ENCODE measurements at regions not wholly inside any gene's neighbourhood (a gene's known extent, or its start where the extent isn't known, plus 50 kb on each side); places are given as distances from the start of the nearest gene placed in this dataset.
"Not testable (repeated sequence)": the region's sequence is repeated elsewhere in the genome, so short reads cannot be mapped to it uniquely, and the experiment has no call there.

DNA sequence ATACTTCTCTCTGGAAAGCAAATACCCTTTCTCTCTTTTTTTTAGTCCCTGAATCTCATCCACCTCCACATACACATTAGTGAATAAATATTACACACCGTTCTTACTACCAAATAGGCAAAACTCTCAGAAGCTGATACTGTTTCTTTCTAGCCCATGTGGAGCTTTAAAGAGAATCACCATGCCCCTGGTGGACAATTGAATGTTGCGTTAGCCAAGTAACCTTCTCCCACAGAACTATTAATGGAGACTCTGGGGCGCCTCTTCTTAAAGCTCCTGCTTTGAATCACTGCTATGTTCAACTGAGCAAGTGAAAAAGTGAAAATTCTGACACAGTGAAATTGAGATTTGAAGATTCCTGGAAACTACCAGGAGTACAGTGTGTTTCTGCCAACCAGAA, 522.8 kb upstream of the CDH7 start:
- POLR2A ChIA-PET: no interaction called here
- H3K9me3 Mint-ChIP-seq: peaks cover 5% of the 10 kb centered on the region
- H3K4me3 Mint-ChIP-seq: no peak overlapping the region
- no peaks in the 10 kb centered on the region for H3K36me3 Mint-ChIP-seq (ENCODE audit: low read depth)
- H3K27me3 Mint-ChIP-seq: no peaks in the 10 kb centered on the region
- CTCF ChIA-PET: no interaction called here
- DNase-seq: no peak
- no peaks in the 10 kb centered on the region for H3K4me1 Mint-ChIP-seq
- no peak overlapping the region for H3K27ac Mint-ChIP-seq

DNA sequence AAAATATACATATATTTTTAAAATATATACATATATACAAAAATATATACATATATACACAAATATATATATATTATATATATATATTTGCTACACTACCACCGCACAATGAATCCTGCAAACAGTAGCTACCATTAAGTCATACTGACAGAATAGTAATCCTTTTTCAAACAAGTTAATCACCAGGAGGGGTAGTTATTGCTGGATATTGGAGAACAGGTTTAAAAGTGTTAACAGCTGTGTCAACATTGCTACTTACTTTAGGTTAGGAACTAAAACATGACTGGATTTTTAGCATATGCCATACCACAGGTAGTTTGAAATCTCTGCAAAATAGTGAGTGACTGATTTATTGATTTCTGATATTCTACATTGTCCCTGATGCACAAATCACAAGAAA, 529.1 kb upstream of the CDH7 start:
- Mint-ChIP-seq H3K27me3 (no peaks in the 10 kb centered on the region), H3K36me3 (ENCODE audit: low read depth) (no peaks in the 10 kb centered on the region), H3K4me1 (no peaks in the 10 kb centered on the region), H3K4me3 (no peak overlapping the region), H3K9me3 (peaks cover 6% of the 10 kb centered on the region), H3K27ac (no peak overlapping the region)
- ChIA-PET CTCF (no interaction called here), POLR2A (no interaction called here)
- DNase-seq: no peak

DNA sequence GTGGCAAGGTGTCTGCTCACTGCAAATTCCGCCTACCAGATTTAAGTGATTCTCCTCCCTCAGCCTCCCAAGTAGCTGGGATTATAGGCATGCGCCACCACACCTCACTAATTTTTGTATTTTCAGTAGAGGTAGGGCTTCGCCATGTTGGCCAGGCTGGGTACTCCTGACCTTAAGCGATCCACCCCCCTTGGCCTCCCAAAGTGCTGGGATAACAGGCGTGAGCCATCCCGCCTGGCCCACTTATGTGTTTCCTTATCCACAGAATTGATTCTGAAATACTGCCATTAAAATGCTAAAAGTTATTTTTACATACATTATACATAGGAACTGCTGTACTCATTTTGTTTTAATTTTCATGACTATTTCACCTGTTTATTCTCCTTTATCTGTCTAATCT, 529.7 kb upstream of the CDH7 start:
- POLR2A ChIA-PET: no interaction called here
- DNase-seq: no peak
- no peak overlapping the region for H3K4me3 Mint-ChIP-seq
- CTCF ChIA-PET: no interaction called here
- peaks cover 6% of the 10 kb centered on the region for H3K9me3 Mint-ChIP-seq
- no peaks in the 10 kb centered on the region for H3K36me3 Mint-ChIP-seq (ENCODE audit: low read depth)
- H3K27ac Mint-ChIP-seq: no peak overlapping the region
- no peaks in the 10 kb centered on the region for H3K4me1 Mint-ChIP-seq
- H3K27me3 Mint-ChIP-seq: no peaks in the 10 kb centered on the region

DNA sequence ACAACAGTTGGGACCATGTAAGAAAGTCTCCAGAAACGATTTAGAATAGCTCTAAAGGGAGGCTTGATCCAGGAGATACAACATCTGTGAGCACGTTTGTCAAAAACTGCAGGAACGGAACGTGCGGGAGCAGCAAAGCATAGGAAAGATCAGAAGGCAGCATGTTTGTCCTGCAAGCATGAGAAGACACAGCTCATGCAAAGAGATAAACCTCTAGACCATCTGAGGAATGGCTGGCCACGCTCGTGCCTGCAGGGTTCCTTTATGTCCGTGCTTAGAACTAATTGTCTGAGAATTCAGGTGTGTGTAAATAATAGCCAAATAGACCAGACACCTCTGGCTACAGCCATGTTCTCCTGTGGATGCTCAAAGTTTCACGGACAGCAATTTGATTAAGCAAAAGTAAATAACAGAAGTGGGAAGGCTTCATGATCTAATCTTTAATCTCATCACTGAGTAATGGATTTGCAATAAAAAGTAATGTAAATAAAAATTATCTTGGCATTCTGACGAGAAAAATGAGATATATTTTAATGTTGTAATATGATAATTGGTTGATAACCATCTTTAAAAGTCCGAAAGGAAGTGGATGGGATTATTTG, 534.8 kb upstream of the CDH7 start:
- CTCF ChIA-PET: no interaction called here
- Mint-ChIP-seq H3K36me3 (ENCODE audit: low read depth) (no peaks in the 10 kb centered on the region), H3K4me1 (no peaks in the 10 kb centered on the region), H3K27ac (no peak overlapping the region), H3K9me3 (peaks cover 4% of the 10 kb centered on the region), H3K27me3 (no peaks in the 10 kb centered on the region), H3K4me3 (no peak overlapping the region)
- POLR2A ChIA-PET: no interaction called here
- DNase-seq: no peak

DNA sequence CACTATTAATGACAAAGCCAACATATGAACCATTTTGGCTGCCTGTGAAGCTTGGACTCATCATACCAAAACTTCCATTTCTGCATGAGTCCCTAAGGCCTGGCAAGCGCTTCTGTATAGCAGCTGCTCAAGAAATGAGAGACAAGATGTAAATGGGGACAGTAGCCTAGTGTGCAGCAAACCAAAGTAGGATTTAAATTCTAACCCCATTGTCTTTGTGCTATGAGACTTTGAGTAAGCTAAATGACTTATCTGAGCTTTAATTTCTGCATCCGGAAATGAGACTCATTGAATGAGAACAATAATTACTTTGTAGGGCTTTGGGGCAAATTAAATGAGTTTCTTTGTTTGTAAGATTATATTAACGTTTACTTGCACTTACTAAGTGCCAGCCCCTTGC, 536.4 kb upstream of the CDH7 start:
- Mint-ChIP-seq H3K27me3 (no peaks in the 10 kb centered on the region), H3K9me3 (peaks cover 4% of the 10 kb centered on the region), H3K4me3 (no peak overlapping the region), H3K36me3 (ENCODE audit: low read depth) (no peaks in the 10 kb centered on the region), H3K27ac (no peak overlapping the region), H3K4me1 (no peaks in the 10 kb centered on the region)
- ChIA-PET CTCF (no interaction called here), POLR2A (no interaction called here)
- no peak for DNase-seq

DNA sequence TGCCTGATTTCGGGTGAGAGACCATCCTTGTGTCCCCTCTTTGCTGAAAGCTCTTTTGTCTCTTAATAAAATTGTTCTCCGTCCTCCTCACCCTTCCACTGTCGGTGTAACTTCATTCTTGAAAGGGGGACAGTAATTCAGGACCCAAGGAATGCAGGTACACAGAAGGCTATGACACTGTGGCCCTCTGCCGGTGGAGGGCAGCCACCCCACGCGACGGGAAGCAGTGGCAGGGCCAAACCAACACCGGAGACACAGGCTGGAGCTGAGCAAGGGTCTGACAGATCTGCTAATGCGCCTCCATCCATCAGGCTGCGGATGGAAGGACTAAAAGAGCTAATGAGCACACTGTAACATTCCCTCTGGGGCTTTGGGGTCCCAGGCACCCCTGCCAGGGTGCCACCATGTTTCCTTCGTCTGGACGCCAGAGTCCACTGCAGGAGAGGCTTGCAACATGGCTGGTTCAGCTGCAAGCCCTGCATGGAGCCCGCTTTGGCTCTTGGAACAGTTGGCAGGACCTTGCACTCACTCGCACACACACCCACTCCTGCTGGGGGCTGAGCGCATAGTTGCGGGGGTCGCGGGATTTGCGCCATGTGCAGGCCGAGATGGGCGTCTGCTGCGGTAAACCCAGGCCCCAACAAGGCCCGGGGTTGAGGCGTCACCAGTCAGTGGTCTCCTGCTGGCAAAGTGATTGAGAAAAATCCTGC, 544.1 kb upstream of the CDH7 start:
- H3K27ac Mint-ChIP-seq: no peak overlapping the region
- no peaks in the 10 kb centered on the region for H3K4me1 Mint-ChIP-seq
- CTCF ChIA-PET: no interaction called here
- no peak overlapping the region for H3K4me3 Mint-ChIP-seq
- POLR2A ChIA-PET: no interaction called here
- no peak for DNase-seq
- H3K27me3 Mint-ChIP-seq: no peaks in the 10 kb centered on the region
- no peaks in the 10 kb centered on the region for H3K36me3 Mint-ChIP-seq (ENCODE audit: low read depth)
- H3K9me3 Mint-ChIP-seq: peaks cover 8% of the 10 kb centered on the region

DNA sequence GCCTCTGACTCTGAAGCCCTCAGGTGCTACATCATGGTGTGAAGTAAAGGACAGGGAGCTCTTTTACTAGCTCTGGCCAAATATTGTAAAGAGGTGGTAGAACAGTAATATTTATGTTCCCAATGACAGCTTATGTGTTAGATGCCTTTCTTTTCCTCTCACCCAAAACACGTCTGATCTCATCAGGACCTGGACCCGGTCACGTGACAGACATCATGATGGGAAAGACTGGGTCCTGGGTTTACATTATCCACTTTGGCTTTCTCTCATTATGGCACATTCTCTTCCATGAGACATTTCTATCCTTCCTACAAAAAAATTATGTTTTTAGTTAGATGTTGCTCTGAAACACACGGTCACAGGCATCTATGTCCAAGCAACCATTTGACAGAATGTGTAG, 548.7 kb upstream of the CDH7 start:
- Mint-ChIP-seq H3K9me3 (peaks cover 10% of the 10 kb centered on the region), H3K4me1 (no peaks in the 10 kb centered on the region), H3K36me3 (ENCODE audit: low read depth) (no peaks in the 10 kb centered on the region), H3K4me3 (no peak overlapping the region), H3K27me3 (no peaks in the 10 kb centered on the region), H3K27ac (peak overlapping the region; percentile 19)
- CTCF ChIA-PET: no interaction called here
- POLR2A ChIA-PET: no interaction called here
- DNase-seq: no peak

DNA sequence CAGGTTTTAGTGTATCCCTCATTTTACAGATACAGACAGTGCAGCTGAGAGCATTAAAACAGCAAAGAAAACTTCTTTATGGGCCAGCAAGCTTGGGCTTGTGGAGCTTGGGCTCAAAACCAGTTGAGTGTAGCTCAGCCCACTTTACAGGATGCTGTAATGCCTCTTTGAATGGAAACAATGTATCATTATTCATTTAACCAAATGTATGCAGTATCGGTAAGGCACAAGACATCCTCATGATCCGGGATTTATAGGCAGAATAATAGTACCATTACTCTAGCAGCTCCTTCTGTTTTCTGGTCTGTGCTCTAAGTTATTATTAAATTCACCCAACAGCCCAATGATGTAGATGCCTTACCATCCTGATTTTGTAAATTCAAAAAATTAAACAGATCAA, 575.1 kb upstream of the CDH7 start:
- H3K4me1 Mint-ChIP-seq: no peaks in the 10 kb centered on the region
- peaks cover 14% of the 10 kb centered on the region for H3K9me3 Mint-ChIP-seq
- H3K36me3 Mint-ChIP-seq (ENCODE audit: low read depth): no peaks in the 10 kb centered on the region
- H3K27ac Mint-ChIP-seq: no peak overlapping the region
- no peaks in the 10 kb centered on the region for H3K27me3 Mint-ChIP-seq
- CTCF ChIA-PET: no interaction called here
- no peak overlapping the region for H3K4me3 Mint-ChIP-seq
- POLR2A ChIA-PET: no interaction called here
- DNase-seq: no peak

DNA sequence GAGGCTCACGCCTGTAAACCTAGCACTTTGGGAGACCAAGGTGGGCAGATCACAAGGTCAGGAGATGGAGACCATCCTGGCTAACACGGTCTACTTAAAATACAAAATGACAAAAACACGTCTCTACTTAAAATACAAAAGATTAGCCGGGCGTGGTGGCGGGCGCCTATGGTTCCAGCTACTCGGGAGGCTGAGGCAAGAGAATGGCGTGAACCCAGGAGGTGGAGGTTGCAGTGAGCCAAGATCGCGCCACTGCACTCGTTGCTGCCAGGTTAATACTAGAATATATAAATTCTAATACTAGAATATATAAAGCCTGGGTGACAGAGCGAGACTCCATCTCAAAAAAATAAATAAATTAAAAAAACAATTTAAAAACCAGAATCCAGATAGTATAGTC, 588.7 kb upstream of the CDH7 start:
- H3K4me1 Mint-ChIP-seq; H3K27ac Mint-ChIP-seq; H3K36me3 Mint-ChIP-seq (ENCODE audit: low read depth); H3K9me3 Mint-ChIP-seq; H3K27me3 Mint-ChIP-seq; POLR2A ChIA-PET; H3K4me3 Mint-ChIP-seq; CTCF ChIA-PET; DNase-seq: not testable (repeated sequence)

DNA sequence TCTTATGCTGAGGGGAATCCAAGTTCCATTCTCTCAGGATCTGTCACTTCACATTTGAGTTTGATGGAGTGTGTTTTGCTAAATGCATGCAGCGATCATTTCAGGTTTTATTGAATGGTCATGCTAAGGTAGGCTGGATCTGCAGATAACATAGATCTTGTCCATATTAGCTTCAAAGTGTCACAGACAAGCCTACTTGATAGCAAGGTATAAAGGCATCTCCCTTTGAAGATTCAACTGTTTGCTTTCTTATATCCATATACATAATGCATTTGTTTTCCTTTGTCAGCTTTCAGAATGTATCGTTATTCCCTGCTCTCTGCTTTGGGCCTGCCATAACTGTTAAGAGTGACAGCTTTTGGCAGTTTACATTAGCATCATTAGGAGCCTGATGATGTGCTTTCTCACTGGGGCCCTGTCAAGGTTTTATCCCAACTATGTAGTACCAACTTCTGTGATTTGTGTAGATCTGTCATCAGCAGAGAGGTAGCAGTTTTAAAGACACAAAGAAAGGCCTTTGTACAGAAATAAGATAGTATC, 604.3 kb upstream of the CDH7 start:
- no peak overlapping the region for H3K4me3 Mint-ChIP-seq
- CTCF ChIA-PET: no interaction called here
- no peak overlapping the region for H3K27ac Mint-ChIP-seq
- no peaks in the 10 kb centered on the region for H3K36me3 Mint-ChIP-seq (ENCODE audit: low read depth)
- no peaks in the 10 kb centered on the region for H3K27me3 Mint-ChIP-seq
- no peaks in the 10 kb centered on the region for H3K4me1 Mint-ChIP-seq
- peaks cover 16% of the 10 kb centered on the region for H3K9me3 Mint-ChIP-seq
- DNase-seq: no peak
- POLR2A ChIA-PET: no interaction called here

DNA sequence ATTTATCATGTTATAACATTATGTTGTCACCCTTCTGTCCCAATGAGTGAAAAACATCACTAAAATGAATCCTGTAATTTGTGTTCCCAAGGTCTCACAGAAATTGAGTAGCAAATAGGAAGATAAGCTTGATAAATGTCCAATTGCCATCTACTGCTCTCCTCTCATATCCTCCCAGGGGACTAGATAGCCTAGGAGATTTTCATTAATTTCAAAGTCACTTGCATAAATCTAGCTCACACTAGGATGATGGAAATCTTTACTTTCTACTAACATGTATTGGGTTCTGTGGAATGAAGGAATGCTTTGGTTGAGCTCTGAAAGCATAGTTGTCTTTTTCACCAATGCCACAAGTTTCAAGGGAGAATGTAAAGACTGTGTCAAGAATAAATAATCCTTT, 605.5 kb upstream of the CDH7 start:
- Mint-ChIP-seq H3K9me3 (peaks cover 14% of the 10 kb centered on the region), H3K4me1 (no peaks in the 10 kb centered on the region)

DNA sequence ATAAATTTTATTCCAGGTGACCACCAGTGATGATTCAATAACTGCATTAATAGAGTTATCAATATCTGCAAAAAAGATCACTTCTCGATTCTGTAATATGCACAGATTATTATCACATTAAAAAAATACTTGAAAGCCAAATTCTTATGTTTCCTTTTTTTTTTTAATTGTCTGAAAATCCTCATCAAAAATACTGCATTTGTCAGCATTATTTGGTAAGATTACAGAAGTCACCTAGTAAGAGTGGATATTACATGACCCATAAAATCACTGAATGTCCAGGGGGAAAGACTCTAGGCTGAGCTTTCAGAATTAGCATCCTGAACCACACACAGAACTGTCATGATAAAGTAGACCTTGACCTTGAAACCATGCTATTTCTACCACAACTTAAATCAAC, 617.2 kb upstream of the CDH7 start:
- H3K4me1 Mint-ChIP-seq: no peaks in the 10 kb centered on the region
- H3K4me3 Mint-ChIP-seq: no peak overlapping the region
- H3K27me3 Mint-ChIP-seq: no peaks in the 10 kb centered on the region
- H3K27ac Mint-ChIP-seq: no peak overlapping the region
- ChIA-PET POLR2A (no interaction called here), CTCF (no interaction called here)
- peaks cover 2% of the 10 kb centered on the region for H3K9me3 Mint-ChIP-seq
- H3K36me3 Mint-ChIP-seq (ENCODE audit: low read depth): no peaks in the 10 kb centered on the region
- DNase-seq: no peak

More for the DNA sequence above, 605.5 kb upstream of the CDH7 start:
- no peaks in the 10 kb centered on the region for H3K36me3 Mint-ChIP-seq (ENCODE audit: low read depth)
- POLR2A ChIA-PET: no interaction called here
- no peak overlapping the region for H3K4me3 Mint-ChIP-seq
- no peak overlapping the region for H3K27ac Mint-ChIP-seq
- no peaks in the 10 kb centered on the region for H3K27me3 Mint-ChIP-seq
- CTCF ChIA-PET: no interaction called here
- no peak for DNase-seq

DNA sequence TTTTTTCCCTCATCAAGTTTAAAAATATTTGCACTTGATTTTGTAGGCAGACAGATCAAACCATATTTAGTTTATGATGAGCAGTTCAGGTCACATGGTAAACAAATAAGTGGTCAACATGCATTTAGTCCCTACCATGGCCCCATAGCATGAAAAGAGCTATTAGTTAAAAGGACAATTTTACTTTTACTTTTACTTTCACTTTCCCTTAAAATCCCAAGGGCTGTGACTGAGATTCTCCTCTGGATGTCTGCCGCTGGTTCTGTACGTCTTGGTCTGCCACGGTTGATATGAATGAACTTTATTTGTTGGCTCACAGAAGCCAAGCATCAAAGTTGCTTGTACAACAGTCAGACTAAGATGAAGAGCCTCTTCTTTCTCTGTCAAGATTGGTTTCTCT, 626.2 kb upstream of the CDH7 start:
- POLR2A ChIA-PET: no interaction called here
- no peak overlapping the region for H3K27ac Mint-ChIP-seq
- no peaks in the 10 kb centered on the region for H3K4me1 Mint-ChIP-seq
- H3K27me3 Mint-ChIP-seq: no peaks in the 10 kb centered on the region
- no peaks in the 10 kb centered on the region for H3K36me3 Mint-ChIP-seq (ENCODE audit: low read depth)
- CTCF ChIA-PET: no interaction called here
- peaks cover 11% of the 10 kb centered on the region for H3K9me3 Mint-ChIP-seq
- H3K4me3 Mint-ChIP-seq: no peak overlapping the region
- no peak for DNase-seq

DNA sequence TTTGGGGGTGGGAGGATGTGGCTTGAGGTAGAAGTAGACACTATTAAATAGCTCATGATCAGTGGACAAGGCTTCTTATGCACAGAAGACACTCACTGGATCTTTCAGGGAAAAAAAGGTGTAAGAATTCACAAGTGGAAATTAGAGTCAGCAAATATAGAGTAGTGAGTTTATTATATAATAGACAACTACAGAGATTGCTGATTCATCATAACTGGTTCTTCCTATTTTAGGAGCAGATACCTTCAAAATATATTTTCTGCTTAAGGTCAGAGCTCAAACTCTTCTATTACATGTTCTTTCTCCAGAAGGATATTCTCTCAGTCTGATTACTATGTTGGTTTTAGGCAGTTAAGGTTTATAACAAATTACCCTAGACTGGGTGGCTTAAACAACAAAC, 646.9 kb upstream of the CDH7 start:
- Mint-ChIP-seq H3K27me3 (no peaks in the 10 kb centered on the region), H3K27ac (no peak overlapping the region), H3K9me3 (peaks cover 9% of the 10 kb centered on the region), H3K36me3 (ENCODE audit: low read depth) (no peaks in the 10 kb centered on the region), H3K4me1 (no peaks in the 10 kb centered on the region), H3K4me3 (no peak overlapping the region)
- POLR2A ChIA-PET: no interaction called here
- CTCF ChIA-PET: interaction anchor here (0.6 to 0.9 kb wide), 2 partner anchors 9 to 39 kb away, joined by 4 to 6 read pairs; no protein-coding TSS in a partner anchor
- no peak for DNase-seq

Data from activated CD4-positive, alpha-beta T cell treated with anti-CD3 and anti-CD28 coated beads, Interleukin-2, amount 10 ng/mL, durations not matched to agents 7 days and 5 days (primary cell).